ENCODE measurements at regions not wholly inside any gene's neighbourhood (a gene's known extent, or its start where the extent isn't known, plus 50 kb on each side); places are given as distances from the start of the nearest gene placed in this dataset.

- Histone ChIP-seq H3K4me1 (ENCODE audit: control insufficient read depth in 2 of 2, insufficient read depth in 2 of 2, low read length in 2 of 2) (no peaks in the 10 kb centered on the region), H3K27me3 (ENCODE audit: control insufficient read depth in 2 of 2, insufficient read depth in 1 of 2, low read length in 1 of 2) (no peaks in the 10 kb centered on the region), H3K36me3 (ENCODE audit: control insufficient read depth in 2 of 2, insufficient read depth in 2 of 2, low read length in 1 of 2) (no peaks in the 10 kb centered on the region), H3K9me3 (ENCODE audit: control insufficient read depth in 2 of 2, insufficient read depth in 1 of 2, low read length in 1 of 2) (no peaks in the 10 kb centered on the region), H3K4me3 (ENCODE audit: low read length in 2 of 2) (no peak overlapping the region), H3K27ac (ENCODE audit: low read depth in 1 of 2, low read length in 1 of 2) (no peak overlapping the region)
- DNase-seq (ENCODE audit: low read depth in 6 of 9, low spot score in 9 of 9) = no peak
- 95% methylated on average over 1 of the region's 1 CpG for WGBS
Measured at GRCh38 chr2:106974891-106975290, 88.9 kb upstream of the ST6GAL2 start.

- 93% methylated on average over 1 of the region's 1 CpG for WGBS
- H3K9me3 ChIP-seq (ENCODE audit: control insufficient read depth in 2 of 2, insufficient read depth in 1 of 2, low read length in 1 of 2) = no peaks in the 10 kb centered on the region
- no peaks in the 10 kb centered on the region for H3K4me1 ChIP-seq (ENCODE audit: control insufficient read depth in 2 of 2, insufficient read depth in 2 of 2, low read length in 2 of 2)
- DNase-seq (ENCODE audit: low read depth in 6 of 9, low spot score in 9 of 9) = no peak
- no peaks in the 10 kb centered on the region for H3K36me3 ChIP-seq (ENCODE audit: control insufficient read depth in 2 of 2, insufficient read depth in 2 of 2, low read length in 1 of 2)
- H3K27ac ChIP-seq (ENCODE audit: low read depth in 1 of 2, low read length in 1 of 2) = no peak overlapping the region
- no peaks in the 10 kb centered on the region for H3K27me3 ChIP-seq (ENCODE audit: control insufficient read depth in 2 of 2, insufficient read depth in 1 of 2, low read length in 1 of 2)
- no peak overlapping the region for H3K4me3 ChIP-seq (ENCODE audit: low read length in 2 of 2)
Measured at GRCh38 chr2:106975641-106976040, 89.7 kb upstream of the ST6GAL2 start.

- 91% methylated on average over 6 of the region's 6 CpGs for WGBS
- Histone ChIP-seq H3K4me3 (ENCODE audit: low read length in 2 of 2) (no peak overlapping the region), H3K9me3 (ENCODE audit: control insufficient read depth in 2 of 2, insufficient read depth in 1 of 2, low read length in 1 of 2) (no peaks in the 10 kb centered on the region), H3K36me3 (ENCODE audit: control insufficient read depth in 2 of 2, insufficient read depth in 2 of 2, low read length in 1 of 2) (no peaks in the 10 kb centered on the region), H3K27me3 (ENCODE audit: control insufficient read depth in 2 of 2, insufficient read depth in 1 of 2, low read length in 1 of 2) (no peaks in the 10 kb centered on the region), H3K4me1 (ENCODE audit: control insufficient read depth in 2 of 2, insufficient read depth in 2 of 2, low read length in 2 of 2) (no peaks in the 10 kb centered on the region), H3K27ac (ENCODE audit: low read depth in 1 of 2, low read length in 1 of 2) (no peak overlapping the region)
- DNase-seq (ENCODE audit: low read depth in 6 of 9, low spot score in 9 of 9) = no peak
Measured at GRCh38 chr2:106976548-106976947, 90.6 kb upstream of the ST6GAL2 start.

GRCh38 chr2:106977717-106978116, 91.8 kb upstream of the ST6GAL2 start:
- WGBS = 90% methylated on average over 3 of the region's 3 CpGs
- DNase-seq (ENCODE audit: low read depth in 6 of 9, low spot score in 9 of 9) = no peak
- Histone ChIP-seq H3K27me3 (ENCODE audit: control insufficient read depth in 2 of 2, insufficient read depth in 1 of 2, low read length in 1 of 2) (no peaks in the 10 kb centered on the region), H3K4me3 (ENCODE audit: low read length in 2 of 2) (no peak overlapping the region), H3K9me3 (ENCODE audit: control insufficient read depth in 2 of 2, insufficient read depth in 1 of 2, low read length in 1 of 2) (no peaks in the 10 kb centered on the region), H3K36me3 (ENCODE audit: control insufficient read depth in 2 of 2, insufficient read depth in 2 of 2, low read length in 1 of 2) (no peaks in the 10 kb centered on the region), H3K4me1 (ENCODE audit: control insufficient read depth in 2 of 2, insufficient read depth in 2 of 2, low read length in 2 of 2) (no peaks in the 10 kb centered on the region), H3K27ac (ENCODE audit: low read depth in 1 of 2, low read length in 1 of 2) (no peak overlapping the region)

GRCh38 chr2:106978647-106979046, 92.7 kb upstream of the ST6GAL2 start:
- 97% methylated on average over 13 of the region's 13 CpGs for WGBS
- H3K9me3 ChIP-seq (ENCODE audit: control insufficient read depth in 2 of 2, insufficient read depth in 1 of 2, low read length in 1 of 2) = no peaks in the 10 kb centered on the region
- DNase-seq (ENCODE audit: low read depth in 6 of 9, low spot score in 9 of 9) = no peak

GRCh38 chr2:106981491-106981890, 95.5 kb upstream of the ST6GAL2 start:
- no peak for DNase-seq (ENCODE audit: low read depth in 6 of 9, low spot score in 9 of 9)
- Histone ChIP-seq H3K4me1 (ENCODE audit: control insufficient read depth in 2 of 2, insufficient read depth in 2 of 2, low read length in 2 of 2) (no peaks in the 10 kb centered on the region), H3K9me3 (ENCODE audit: control insufficient read depth in 2 of 2, insufficient read depth in 1 of 2, low read length in 1 of 2) (no peaks in the 10 kb centered on the region), H3K27ac (ENCODE audit: low read depth in 1 of 2, low read length in 1 of 2) (no peak overlapping the region), H3K4me3 (ENCODE audit: low read length in 2 of 2) (no peak overlapping the region), H3K27me3 (ENCODE audit: control insufficient read depth in 2 of 2, insufficient read depth in 1 of 2, low read length in 1 of 2) (no peaks in the 10 kb centered on the region), H3K36me3 (ENCODE audit: control insufficient read depth in 2 of 2, insufficient read depth in 2 of 2, low read length in 1 of 2) (no peaks in the 10 kb centered on the region)
- WGBS = 95% methylated on average over 1 of the region's 1 CpG

More at GRCh38 chr2:106978647-106979046, 92.7 kb upstream of the ST6GAL2 start:
- Histone ChIP-seq H3K4me1 (ENCODE audit: control insufficient read depth in 2 of 2, insufficient read depth in 2 of 2, low read length in 2 of 2) (no peaks in the 10 kb centered on the region), H3K27ac (ENCODE audit: low read depth in 1 of 2, low read length in 1 of 2) (no peak overlapping the region), H3K36me3 (ENCODE audit: control insufficient read depth in 2 of 2, insufficient read depth in 2 of 2, low read length in 1 of 2) (no peaks in the 10 kb centered on the region), H3K27me3 (ENCODE audit: control insufficient read depth in 2 of 2, insufficient read depth in 1 of 2, low read length in 1 of 2) (no peaks in the 10 kb centered on the region), H3K4me3 (ENCODE audit: low read length in 2 of 2) (no peak overlapping the region)

- 97% methylated on average over 1 of the region's 1 CpG for WGBS
- DNase-seq (ENCODE audit: low read depth in 6 of 9, low spot score in 9 of 9) = no peak
- no peaks in the 10 kb centered on the region for H3K9me3 ChIP-seq (ENCODE audit: control insufficient read depth in 2 of 2, insufficient read depth in 1 of 2, low read length in 1 of 2)
- no peaks in the 10 kb centered on the region for H3K4me1 ChIP-seq (ENCODE audit: control insufficient read depth in 2 of 2, insufficient read depth in 2 of 2, low read length in 2 of 2)
- H3K36me3 ChIP-seq (ENCODE audit: control insufficient read depth in 2 of 2, insufficient read depth in 2 of 2, low read length in 1 of 2) = no peaks in the 10 kb centered on the region
- no peak overlapping the region for H3K27ac ChIP-seq (ENCODE audit: low read depth in 1 of 2, low read length in 1 of 2)
- H3K27me3 ChIP-seq (ENCODE audit: control insufficient read depth in 2 of 2, insufficient read depth in 1 of 2, low read length in 1 of 2) = no peaks in the 10 kb centered on the region
- no peak overlapping the region for H3K4me3 ChIP-seq (ENCODE audit: low read length in 2 of 2)
Measured at GRCh38 chr2:106982350-106982749, 96.4 kb upstream of the ST6GAL2 start.

- no peaks in the 10 kb centered on the region for H3K9me3 ChIP-seq (ENCODE audit: control insufficient read depth in 2 of 2, insufficient read depth in 1 of 2, low read length in 1 of 2)
- WGBS = 97% methylated on average over 4 of the region's 4 CpGs
- H3K27ac ChIP-seq (ENCODE audit: low read depth in 1 of 2, low read length in 1 of 2) = no peak overlapping the region
- no peaks in the 10 kb centered on the region for H3K27me3 ChIP-seq (ENCODE audit: control insufficient read depth in 2 of 2, insufficient read depth in 1 of 2, low read length in 1 of 2)
- no peak for DNase-seq (ENCODE audit: low read depth in 6 of 9, low spot score in 9 of 9)
- H3K4me3 ChIP-seq (ENCODE audit: low read length in 2 of 2) = no peak overlapping the region
- H3K4me1 ChIP-seq (ENCODE audit: control insufficient read depth in 2 of 2, insufficient read depth in 2 of 2, low read length in 2 of 2) = no peaks in the 10 kb centered on the region
- no peaks in the 10 kb centered on the region for H3K36me3 ChIP-seq (ENCODE audit: control insufficient read depth in 2 of 2, insufficient read depth in 2 of 2, low read length in 1 of 2)
Measured at GRCh38 chr2:106983305-106983704, 97.3 kb upstream of the ST6GAL2 start.

GRCh38 chr2:106988361-106988760, 102.4 kb upstream of the ST6GAL2 start:
- DNase-seq (ENCODE audit: low read depth in 6 of 9, low spot score in 9 of 9) = no peak
- H3K4me3 ChIP-seq (ENCODE audit: low read length in 2 of 2) = no peak overlapping the region
- no peaks in the 10 kb centered on the region for H3K4me1 ChIP-seq (ENCODE audit: control insufficient read depth in 2 of 2, insufficient read depth in 2 of 2, low read length in 2 of 2)
- H3K9me3 ChIP-seq (ENCODE audit: control insufficient read depth in 2 of 2, insufficient read depth in 1 of 2, low read length in 1 of 2) = no peaks in the 10 kb centered on the region
- no peaks in the 10 kb centered on the region for H3K36me3 ChIP-seq (ENCODE audit: control insufficient read depth in 2 of 2, insufficient read depth in 2 of 2, low read length in 1 of 2)
- WGBS = 100% methylated on average over 1 of the region's 1 CpG
- H3K27ac ChIP-seq (ENCODE audit: low read depth in 1 of 2, low read length in 1 of 2) = no peak overlapping the region
- H3K27me3 ChIP-seq (ENCODE audit: control insufficient read depth in 2 of 2, insufficient read depth in 1 of 2, low read length in 1 of 2) = no peaks in the 10 kb centered on the region

GRCh38 chr2:106990297-106990696, 104.3 kb upstream of the ST6GAL2 start:
- no peaks in the 10 kb centered on the region for H3K36me3 ChIP-seq (ENCODE audit: control insufficient read depth in 2 of 2, insufficient read depth in 2 of 2, low read length in 1 of 2)
- 71% methylated on average over 3 of the region's 3 CpGs for WGBS
- H3K27me3 ChIP-seq (ENCODE audit: control insufficient read depth in 2 of 2, insufficient read depth in 1 of 2, low read length in 1 of 2) = no peaks in the 10 kb centered on the region
- no peak overlapping the region for H3K27ac ChIP-seq (ENCODE audit: low read depth in 1 of 2, low read length in 1 of 2)
- H3K4me1 ChIP-seq (ENCODE audit: control insufficient read depth in 2 of 2, insufficient read depth in 2 of 2, low read length in 2 of 2) = no peaks in the 10 kb centered on the region
- H3K9me3 ChIP-seq (ENCODE audit: control insufficient read depth in 2 of 2, insufficient read depth in 1 of 2, low read length in 1 of 2) = no peaks in the 10 kb centered on the region
- no peak for DNase-seq (ENCODE audit: low read depth in 6 of 9, low spot score in 9 of 9)
- H3K4me3 ChIP-seq (ENCODE audit: low read length in 2 of 2) = no peak overlapping the region

Measured in thymus (tissue), 11 donors.